ENCODE measurements at regions not wholly inside any gene's neighbourhood (a gene's known extent, or its start where the extent isn't known, plus 50 kb on each side); places are given as distances from the start of the nearest gene placed in this dataset.

GRCh38 chr18:2330764-2331163 is 240.5 kb downstream of the METTL4 start:
- TF ChIP-seq CTCF (IDR thresholded peaks at IDR 0.05; ENCODE audit: low read depth, low read length), result no peak
- TF ChIP-seq MYC (IDR thresholded peaks at IDR 0.05; ENCODE audit: low read depth, low read length), result no peak
- TF ChIP-seq POLR2A (IDR thresholded peaks at IDR 0.05; ENCODE audit: extremely low read depth, insufficient read length), result no peak
- TF ChIP-seq MAX (IDR thresholded peaks at IDR 0.05; ENCODE audit: low read depth, low read length), result no peak
